ENCODE measurements at regions not wholly inside any gene's neighbourhood (a gene's known extent, or its start where the extent isn't known, plus 50 kb on each side); places are given as distances from the start of the nearest gene placed in this dataset.

DNA sequence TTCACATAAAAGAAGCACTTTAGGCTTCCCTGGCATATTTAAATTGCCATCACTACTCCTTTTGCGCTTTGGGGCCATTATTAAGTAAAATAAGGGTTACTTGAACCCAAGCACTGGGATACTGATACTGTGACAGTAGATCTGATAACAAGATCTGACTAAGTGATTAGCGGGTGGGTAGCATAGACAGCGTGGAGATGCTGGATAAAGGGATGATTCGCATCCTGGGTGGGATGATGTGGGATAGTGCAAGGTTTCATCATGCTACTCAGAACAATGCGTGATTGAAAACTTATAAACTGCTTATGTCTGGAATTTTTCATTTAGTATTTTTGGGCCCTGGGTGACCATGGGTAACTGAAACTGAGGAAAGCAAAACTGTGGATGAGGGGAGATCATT, 75.1 kb downstream of the PTTG1 start:
- TF ChIP-seq GATA3 (IDR thresholded peaks at IDR 0.05; ENCODE audit: low read depth, low read length) (no peak), GATA2 (IDR thresholded peaks at IDR 0.05; ENCODE audit: low read depth, low read length) (no peak)

Measured in SH-SY5Y (cell line).